OCI-LY3 (cell line): ENCODE measurements at regions not wholly inside any gene's neighbourhood (a gene's known extent, or its start where the extent isn't known, plus 50 kb on each side); places are given as distances from the start of the nearest gene placed in this dataset.

ENCODE experiments used
- EZH2phosphoT487 ChIP-seq: fragments of 200-600 bp; shearing (Covaris generic); IDR thresholded peaks from 2 replicates; pipeline ENCODE4 v1.6.1; 2018; ENCODE audit warnings: antibody characterized with exemption, mixed run types, low read depth
- TF ChIP-seq, protein P1 (sequence below): fragments of 200-600, 300-600 bp; sonication (generic); IDR thresholded peaks from 2 replicates; pipeline ENCODE4 v1.5.1; 2014; ENCODE audit warnings: antibody characterized with exemption, low read length, low read depth

DNA sequence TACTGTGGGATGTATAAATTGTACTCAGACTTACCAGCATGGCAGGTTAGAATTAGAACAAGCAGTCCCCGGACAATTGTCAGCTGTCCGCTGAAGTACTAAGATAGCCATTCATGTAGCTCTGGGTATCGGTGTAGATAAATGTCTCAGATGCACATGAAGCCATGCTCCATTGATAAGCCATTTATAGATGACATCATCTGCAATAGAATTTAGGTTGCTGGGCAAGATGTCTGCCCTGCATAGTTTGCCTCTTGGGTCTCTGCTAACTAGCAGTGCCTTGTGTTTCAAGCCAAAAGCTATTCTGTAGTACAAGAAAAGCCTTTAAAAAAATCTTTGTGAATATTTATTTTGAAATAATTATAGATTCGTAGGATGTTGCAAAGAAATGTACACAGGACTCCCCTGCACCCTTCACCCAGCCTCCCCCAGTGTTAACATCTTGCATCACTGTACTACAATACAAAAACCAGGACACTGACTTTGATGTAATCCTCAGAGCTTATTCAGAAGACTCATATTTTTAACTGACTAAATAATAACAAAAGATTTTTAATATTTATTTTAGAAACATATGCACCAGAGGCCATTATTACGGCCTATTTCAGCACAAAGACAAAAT is 220.6 kb upstream of the THRB start:
- TF ChIP-seq, protein P1, sequence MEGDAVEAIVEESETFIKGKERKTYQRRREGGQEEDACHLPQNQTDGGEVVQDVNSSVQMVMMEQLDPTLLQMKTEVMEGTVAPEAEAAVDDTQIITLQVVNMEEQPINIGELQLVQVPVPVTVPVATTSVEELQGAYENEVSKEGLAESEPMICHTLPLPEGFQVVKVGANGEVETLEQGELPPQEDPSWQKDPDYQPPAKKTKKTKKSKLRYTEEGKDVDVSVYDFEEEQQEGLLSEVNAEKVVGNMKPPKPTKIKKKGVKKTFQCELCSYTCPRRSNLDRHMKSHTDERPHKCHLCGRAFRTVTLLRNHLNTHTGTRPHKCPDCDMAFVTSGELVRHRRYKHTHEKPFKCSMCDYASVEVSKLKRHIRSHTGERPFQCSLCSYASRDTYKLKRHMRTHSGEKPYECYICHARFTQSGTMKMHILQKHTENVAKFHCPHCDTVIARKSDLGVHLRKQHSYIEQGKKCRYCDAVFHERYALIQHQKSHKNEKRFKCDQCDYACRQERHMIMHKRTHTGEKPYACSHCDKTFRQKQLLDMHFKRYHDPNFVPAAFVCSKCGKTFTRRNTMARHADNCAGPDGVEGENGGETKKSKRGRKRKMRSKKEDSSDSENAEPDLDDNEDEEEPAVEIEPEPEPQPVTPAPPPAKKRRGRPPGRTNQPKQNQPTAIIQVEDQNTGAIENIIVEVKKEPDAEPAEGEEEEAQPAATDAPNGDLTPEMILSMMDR = no peak
- no peak for TF ChIP-seq EZH2phosphoT487
